IMR-90 (cell line): ENCODE measurements at regions not wholly inside any gene's neighbourhood (a gene's known extent, or its start where the extent isn't known, plus 50 kb on each side); places are given as distances from the start of the nearest gene placed in this dataset.

Experiments
- ATAC-seq: fragments of 200-7000 bp; cut with Tn5 transposase; 2 replicates; pipeline ENCODE4 v1.9.1; 2020; ENCODE audit warnings: low read depth, mild to moderate bottlenecking, moderate library complexity
- BruUV-seq: library from RNA; stranded (reverse); fragments of 400-500 nt; replicated peaks from 2 replicates; lab custom pipeline; 2021; lab: Mats Ljungman, UMichigan
- CTCF ChIA-PET: fragments of 300-600 bp; formaldehyde crosslinking; extraction: SDS; loops from one replicate; lab custom pipeline; 2021; ENCODE audit warnings: antibody characterized with exemption; lab: Yijun Ruan, JAX
- POLR2A ChIA-PET: fragments of 300-600 bp; sonication (Branson Sonifier 250); formaldehyde crosslinking; loops from one replicate; lab custom pipeline; 2022; ENCODE audit warnings: antibody characterized with exemption; ENCODE audit not compliant: unreplicated experiment; lab: Charles Lee
- DNase-seq: peaks from one replicate; pipeline ENCODE4 v3.0.0; 2013
- H2AFZ ChIP-seq: replicated peaks from 2 replicates; pipeline ENCODE3; 2013; ENCODE audit warnings: low read length, mild to moderate bottlenecking; ENCODE audit not compliant: poor library complexity
- H2AK5ac ChIP-seq: 2 replicates; pipeline ENCODE4 v1.6.1; 2013; ENCODE audit warnings: low read depth, low read length, inconsistent platforms
- H2AK9ac ChIP-seq: replicated peaks from 2 replicates; pipeline ENCODE3; 2013; ENCODE audit warnings: mild to moderate bottlenecking, low read depth, low read length, moderate library complexity; ENCODE audit not compliant: poor library complexity
- H2BK120ac ChIP-seq: 2 replicates; pipeline ENCODE4 v1.6.1; 2013; ENCODE audit warnings: low read depth, low read length, inconsistent platforms
- H2BK15ac ChIP-seq: 3 replicates; pipeline ENCODE4 v1.6.1; 2013; ENCODE audit warnings: low read depth, low read length, inconsistent platforms
- H2BK20ac ChIP-seq: 2 replicates; pipeline ENCODE4 v1.6.1; 2013; ENCODE audit warnings: low read depth, mild to moderate bottlenecking, inconsistent platforms, low read length, moderate library complexity
- H2BK5ac ChIP-seq: 2 replicates; pipeline ENCODE4 v1.6.1; 2013; ENCODE audit warnings: mild to moderate bottlenecking, low read depth, low read length, inconsistent platforms; ENCODE audit not compliant: poor library complexity, severe bottlenecking
- H3K14ac ChIP-seq: replicated peaks from 2 replicates; pipeline ENCODE4 v1.6.1; 2013; ENCODE audit warnings: low read depth, low read length, inconsistent platforms
- H3K18ac ChIP-seq: 2 replicates; pipeline ENCODE4 v1.6.1; 2013; ENCODE audit warnings: low read depth, low read length, control low read depth
- H3K23ac ChIP-seq: 2 replicates; pipeline ENCODE4 v1.6.1; 2013; ENCODE audit warnings: low read depth, low read length, inconsistent platforms
- H3K27ac ChIP-seq: 2 replicates; pipeline ENCODE4 v1.5.1; 2013; ENCODE audit warnings: mild to moderate bottlenecking, control low read depth, low read length; ENCODE audit not compliant: insufficient read depth
- H3K27me3 ChIP-seq: 2 replicates; pipeline ENCODE4 v1.6.1; 2013; ENCODE audit warnings: low read length; ENCODE audit not compliant: control insufficient read depth, insufficient read depth
- H3K36me3 ChIP-seq: 2 replicates; pipeline ENCODE4 v1.6.1; 2013; ENCODE audit warnings: low read length, mixed read lengths; ENCODE audit not compliant: control insufficient read depth, insufficient read depth
- H3K4ac ChIP-seq: 2 replicates; pipeline ENCODE4 v1.6.1; 2013; ENCODE audit warnings: low read depth, low read length, inconsistent platforms
- H3K4me1 ChIP-seq: 2 replicates; pipeline ENCODE4 v1.6.1; 2013; ENCODE audit warnings: low read length, mixed read lengths; ENCODE audit not compliant: control insufficient read depth, insufficient read depth
- H3K4me2 ChIP-seq: 2 replicates; pipeline ENCODE4 v1.6.1; 2013; ENCODE audit warnings: low read depth, mild to moderate bottlenecking, control low read depth, low read length, moderate library complexity
- H3K4me3 ChIP-seq: 2 replicates; pipeline ENCODE4 v1.5.1; 2013; ENCODE audit warnings: low read depth, mild to moderate bottlenecking, control low read depth, low read length, moderate library complexity; ENCODE audit not compliant: insufficient read depth
- H3K56ac ChIP-seq: 2 replicates; pipeline ENCODE4 v1.6.1; 2013; ENCODE audit warnings: low read length, inconsistent platforms; ENCODE audit not compliant: insufficient read depth; ENCODE audit errors: extremely low read depth
- H3K79me1 ChIP-seq, 2 experiments: 2 replicates each; pipeline ENCODE4 v1.6.1; 2013; ENCODE audit warnings: low read length in 2 of 2, inconsistent platforms in 1 of 2, low read depth in 1 of 2
- H3K9ac ChIP-seq: 2 replicates; pipeline ENCODE4 v1.6.1; 2013; ENCODE audit warnings: low read depth, low read length, control low read depth
- H3K9me1 ChIP-seq: 2 replicates; pipeline ENCODE4 v1.6.1; 2013; ENCODE audit warnings: low read length, inconsistent platforms; ENCODE audit not compliant: insufficient read depth
- H3K9me3 ChIP-seq: 2 replicates; pipeline ENCODE4 v1.6.1; 2013; ENCODE audit warnings: low read length; ENCODE audit not compliant: control insufficient read depth, insufficient read depth
- H4K20me1 ChIP-seq: 2 replicates; pipeline ENCODE4 v1.6.1; 2013; ENCODE audit warnings: low read length, inconsistent platforms; ENCODE audit not compliant: insufficient read depth
- H4K5ac ChIP-seq: 2 replicates; pipeline ENCODE4 v1.6.1; 2013; ENCODE audit warnings: mild to moderate bottlenecking, low read depth, low read length, control low read depth
- H4K8ac ChIP-seq, 2 experiments: 2 replicates each; pipeline ENCODE4 v1.6.1; 2013; ENCODE audit warnings: low read depth in 2 of 2, low read length in 2 of 2, control low read depth in 1 of 2, inconsistent platforms in 1 of 2
- H4K91ac ChIP-seq: 2 replicates; pipeline ENCODE4 v1.6.1; 2013; ENCODE audit warnings: low read depth, low read length, inconsistent platforms; ENCODE audit not compliant: insufficient read depth
- BHLHE40 ChIP-seq: fragments of 150-350 bp; IDR thresholded peaks from 2 replicates; pipeline ENCODE4 v1.6.1; 2016; ENCODE audit warnings: mild to moderate bottlenecking, low read depth, low read length
- CEBPB ChIP-seq: IDR thresholded peaks from 2 replicates; pipeline ENCODE4 v1.6.1; 2012; ENCODE audit warnings: low read depth, low read length, improper control_type of control experiment
- CHD1 ChIP-seq: IDR thresholded peaks from 2 replicates; pipeline ENCODE4 v1.6.1; 2012; ENCODE audit warnings: low read depth, low read length, improper control_type of control experiment
- FOS ChIP-seq: fragments of 150-350 bp; IDR thresholded peaks from 2 replicates; pipeline ENCODE4 v1.6.1; 2016; ENCODE audit warnings: low read depth, low read length
- MAFK ChIP-seq: IDR thresholded peaks from 2 replicates; pipeline ENCODE4 v1.6.1; 2012; ENCODE audit warnings: low read depth, low read length, improper control_type of control experiment
- MAZ ChIP-seq: IDR thresholded peaks from 2 replicates; pipeline ENCODE4 v1.6.1; 2012; ENCODE audit warnings: low read depth, mild to moderate bottlenecking, low read length, improper control_type of control experiment, moderate library complexity, borderline replicate concordance
- MXI1 ChIP-seq: IDR thresholded peaks from 2 replicates; pipeline ENCODE4 v1.6.1; 2012; ENCODE audit warnings: low read depth, mild to moderate bottlenecking, low read length, moderate library complexity, borderline replicate concordance
- NFE2L2 ChIP-seq: fragments of 150-350 bp; IDR thresholded peaks from 2 replicates; pipeline ENCODE4 v1.6.1; 2016; ENCODE audit warnings: low read depth, mild to moderate bottlenecking, low read length
- RAD21 ChIP-seq: IDR thresholded peaks from 2 replicates; pipeline ENCODE4 v1.6.1; 2012; ENCODE audit warnings: low read length, improper control_type of control experiment
- RCOR1 ChIP-seq: IDR thresholded peaks from 2 replicates; pipeline ENCODE4 v1.6.1; 2012; ENCODE audit warnings: mild to moderate bottlenecking, low read length, improper control_type of control experiment; ENCODE audit not compliant: insufficient replicate concordance
- RFX5 ChIP-seq: IDR thresholded peaks from 2 replicates; pipeline ENCODE4 v1.8.0; 2012; ENCODE audit warnings: low read depth, mild to moderate bottlenecking, low read length, moderate library complexity
- SMC3 ChIP-seq: fragments of 150-350 bp; IDR thresholded peaks from 2 replicates; pipeline ENCODE4 v1.6.1; 2016; ENCODE audit warnings: low read depth, mild to moderate bottlenecking, antibody characterized with exemption, low read length, moderate library complexity
- WGBS, 2 experiments: methylation state at CpG; one replicate each; pipeline versions ENCODE4 v1.1.5 to v1.1.7; 2013; ENCODE audit warnings: missing lambda C conversion rate in 2 of 2; ENCODE audit not compliant: insufficient read length in 1 of 2; ENCODE audit errors: extremely low coverage in 2 of 2; 5-methylcytosine and 5-hydroxymethylcytosine counted together
- dilution Hi-C: fragments of 300-500 bp; cut with HindIII; formaldehyde crosslinking; loops from one replicate; pipeline ENCODE4 v1.14.3; 2018; ENCODE audit warnings: low sequenced_read_pairs; ENCODE audit not compliant: unreplicated experiment
- in situ Hi-C: fragments of 300-500 bp; cut with MboI; formaldehyde crosslinking; loops from 3 replicates; pipeline ENCODE4 v1.14.3; 2019; ENCODE audit warnings: low sequenced_read_pairs, inconsistent platforms, mixed read lengths
- intact Hi-C: fragments of 100-400 bp; cut with micrococcal nuclease; formaldehyde crosslinking; loops from 2 replicates; pipeline ENCODE4 v1.10.0; 2022
- TF ChIP-seq, protein P1 (sequence below): fragments of 150-350 bp; IDR thresholded peaks from 2 replicates; pipeline ENCODE4 v1.6.1; 2016; ENCODE audit warnings: low read depth, mild to moderate bottlenecking, low read length, moderate library complexity, borderline replicate concordance
- TF ChIP-seq, protein P2 (sequence below): fragments of 150-350 bp; IDR thresholded peaks from 2 replicates; pipeline ENCODE4 v1.6.1; 2017; ENCODE audit warnings: mild to moderate bottlenecking, antibody characterized with exemption, low read length, low read depth
- TF ChIP-seq, protein P3 (sequence below): conservative IDR thresholded peaks from 2 replicates; pipeline ENCODE4 v1.5.1; 2012; ENCODE audit warnings: mild to moderate bottlenecking, low read depth, low read length, improper control_type of control experiment

DNA sequence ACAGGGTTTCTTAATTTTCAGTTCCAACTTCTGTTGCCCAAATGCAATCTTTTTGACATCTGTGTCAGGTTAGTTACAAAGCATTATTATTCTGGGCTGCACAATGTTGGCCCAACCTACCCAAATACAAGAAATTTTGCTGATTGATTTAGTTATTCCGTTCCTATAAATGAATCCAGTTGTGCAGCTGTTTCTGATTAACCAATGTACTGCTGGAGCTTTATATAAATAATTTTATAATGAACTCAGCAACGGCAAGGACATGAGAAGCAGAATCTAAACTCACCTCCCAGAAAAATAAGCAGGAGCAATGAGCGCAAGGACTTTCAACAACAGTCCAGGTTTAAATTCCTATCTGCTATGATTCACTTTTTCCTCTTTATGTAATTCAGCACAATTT is 76.3 kb upstream of the WIPF1 start:
- no peak overlapping the region for H2BK15ac ChIP-seq
- peaks cover 5% of the 10 kb centered on the region; the same call in 1 of the 2 replicates for H4K20me1 ChIP-seq
- H4K5ac ChIP-seq: no peak overlapping the region
- H4K91ac ChIP-seq: no peak overlapping the region
- peaks cover 4% of the 10 kb centered on the region for H3K36me3 ChIP-seq
- POLR2A ChIA-PET: no interaction called here
- H3K4me1 ChIP-seq: no peaks in the 10 kb centered on the region
- H3K4me3 ChIP-seq: no peak overlapping the region
- CTCF ChIA-PET: no interaction called here
- no peak for ATAC-seq
- H3K27ac ChIP-seq: no peak overlapping the region
- DNase-seq: peak; percentile 59
- dilution Hi-C loops: no loop called here
- H2BK120ac ChIP-seq: no peak overlapping the region
- in situ Hi-C loops: no loop called here
- H2BK5ac ChIP-seq: no peak overlapping the region
- no peak overlapping the region for H2AK9ac ChIP-seq
- H3K9ac ChIP-seq: no peak overlapping the region
- H2AK5ac ChIP-seq: no peak overlapping the region
- intact Hi-C loops: no loop called here
- no peak overlapping the region for H3K18ac ChIP-seq
- no peak overlapping the region for H2AFZ ChIP-seq
- H3K4me2 ChIP-seq: no peak overlapping the region
- H3K4ac ChIP-seq: no peak overlapping the region
- H3K14ac ChIP-seq: no peak overlapping the region
- no TSS peak for BruUV-seq
- no peak overlapping the region for H3K23ac ChIP-seq
- H3K79me1 ChIP-seq: peaks cover 26 to 38% of the 10 kb centered on the region in 2 experiments
- no peak overlapping the region for H2BK20ac ChIP-seq
- H3K9me3 ChIP-seq: no peaks in the 10 kb centered on the region; the same call in 1 of the 2 replicates
- peaks cover 4% of the 10 kb centered on the region; the same call in 1 of the 2 replicates for H3K9me1 ChIP-seq
- no CpG with 5 or more reads among the region's 3 CpGs for WGBS, 2 experiments
- TF ChIP-seq RCOR1: no peak
- TF ChIP-seq, protein P1, sequence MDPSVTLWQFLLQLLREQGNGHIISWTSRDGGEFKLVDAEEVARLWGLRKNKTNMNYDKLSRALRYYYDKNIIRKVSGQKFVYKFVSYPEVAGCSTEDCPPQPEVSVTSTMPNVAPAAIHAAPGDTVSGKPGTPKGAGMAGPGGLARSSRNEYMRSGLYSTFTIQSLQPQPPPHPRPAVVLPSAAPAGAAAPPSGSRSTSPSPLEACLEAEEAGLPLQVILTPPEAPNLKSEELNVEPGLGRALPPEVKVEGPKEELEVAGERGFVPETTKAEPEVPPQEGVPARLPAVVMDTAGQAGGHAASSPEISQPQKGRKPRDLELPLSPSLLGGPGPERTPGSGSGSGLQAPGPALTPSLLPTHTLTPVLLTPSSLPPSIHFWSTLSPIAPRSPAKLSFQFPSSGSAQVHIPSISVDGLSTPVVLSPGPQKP: no peak
- TF ChIP-seq MAFK: no peak
- no peak for TF ChIP-seq NFE2L2
- no peak for TF ChIP-seq BHLHE40
- TF ChIP-seq SMC3: no peak
- no peak for TF ChIP-seq MXI1
- TF ChIP-seq RFX5: no peak
- no peak for TF ChIP-seq CEBPB
- no peak for TF ChIP-seq CHD1
- no peak for TF ChIP-seq FOS
- TF ChIP-seq, protein P2, sequence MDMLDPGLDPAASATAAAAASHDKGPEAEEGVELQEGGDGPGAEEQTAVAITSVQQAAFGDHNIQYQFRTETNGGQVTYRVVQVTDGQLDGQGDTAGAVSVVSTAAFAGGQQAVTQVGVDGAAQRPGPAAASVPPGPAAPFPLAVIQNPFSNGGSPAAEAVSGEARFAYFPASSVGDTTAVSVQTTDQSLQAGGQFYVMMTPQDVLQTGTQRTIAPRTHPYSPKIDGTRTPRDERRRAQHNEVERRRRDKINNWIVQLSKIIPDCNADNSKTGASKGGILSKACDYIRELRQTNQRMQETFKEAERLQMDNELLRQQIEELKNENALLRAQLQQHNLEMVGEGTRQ: no peak
- TF ChIP-seq RAD21: no peak
- no peak for TF ChIP-seq MAZ
- TF ChIP-seq, protein P3, sequence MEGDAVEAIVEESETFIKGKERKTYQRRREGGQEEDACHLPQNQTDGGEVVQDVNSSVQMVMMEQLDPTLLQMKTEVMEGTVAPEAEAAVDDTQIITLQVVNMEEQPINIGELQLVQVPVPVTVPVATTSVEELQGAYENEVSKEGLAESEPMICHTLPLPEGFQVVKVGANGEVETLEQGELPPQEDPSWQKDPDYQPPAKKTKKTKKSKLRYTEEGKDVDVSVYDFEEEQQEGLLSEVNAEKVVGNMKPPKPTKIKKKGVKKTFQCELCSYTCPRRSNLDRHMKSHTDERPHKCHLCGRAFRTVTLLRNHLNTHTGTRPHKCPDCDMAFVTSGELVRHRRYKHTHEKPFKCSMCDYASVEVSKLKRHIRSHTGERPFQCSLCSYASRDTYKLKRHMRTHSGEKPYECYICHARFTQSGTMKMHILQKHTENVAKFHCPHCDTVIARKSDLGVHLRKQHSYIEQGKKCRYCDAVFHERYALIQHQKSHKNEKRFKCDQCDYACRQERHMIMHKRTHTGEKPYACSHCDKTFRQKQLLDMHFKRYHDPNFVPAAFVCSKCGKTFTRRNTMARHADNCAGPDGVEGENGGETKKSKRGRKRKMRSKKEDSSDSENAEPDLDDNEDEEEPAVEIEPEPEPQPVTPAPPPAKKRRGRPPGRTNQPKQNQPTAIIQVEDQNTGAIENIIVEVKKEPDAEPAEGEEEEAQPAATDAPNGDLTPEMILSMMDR: no peak
- H4K8ac ChIP-seq: no peak overlapping the region
- no peak overlapping the region for H3K56ac ChIP-seq
- H3K27me3 ChIP-seq: no peaks in the 10 kb centered on the region
